SK-N-SH (cell line): ENCODE measurements at regions not wholly inside any gene's neighbourhood (a gene's known extent, or its start where the extent isn't known, plus 50 kb on each side); places are given as distances from the start of the nearest gene placed in this dataset.

Experiments used
- CTCF ChIA-PET: fragments of 300-600, 350-600 bp; formaldehyde crosslinking; extraction: SDS; loops from one replicate; lab custom pipeline; 2021; lab: Yijun Ruan, JAX
- POLR2A ChIA-PET: fragments of 350-600 bp; sonication (Branson Sonifier 250); formaldehyde crosslinking; extraction: SDS; loops from one replicate; lab custom pipeline; 2020; ENCODE audit warnings: antibody characterized with exemption, inconsistent platforms; lab: Yijun Ruan, JAX
- DNase-seq: peaks from one replicate; pipeline ENCODE4 v3.0.0; 2012
- H2AFZ ChIP-seq: fragments of 200-600 bp; sonication (generic); 2 replicates; pipeline ENCODE4 v1.8.1; 2016; ENCODE audit warnings: antibody characterized with exemption, mild to moderate bottlenecking, low read depth
- H3F3A ChIP-seq: fragments of 200-600 bp; sonication (generic); replicated peaks from 2 replicates; pipeline ENCODE3; 2016; ENCODE audit warnings: antibody characterized with exemption, mild to moderate bottlenecking; ENCODE audit not compliant: insufficient read depth
- H3K27ac ChIP-seq, 2 experiments: fragments of 200-500 bp in 1 of 2; fragments of 200-600 bp in 1 of 2; sonication (Bioruptor generic) in 1 of 2; sonication (generic), shearing (Covaris generic) in 1 of 2; 2 replicates each; pipeline versions ENCODE4 v1.5.1 to v1.6.1; 2014 to 2016; ENCODE audit warnings: low read depth in 2 of 2, inconsistent platforms in 1 of 2, low read length in 1 of 2, mild to moderate bottlenecking in 1 of 2, mixed read lengths in 1 of 2
- H3K27me3 ChIP-seq: fragments of 200-600 bp; sonication (generic), shearing (Covaris generic); 2 replicates; pipeline ENCODE4 v1.6.1; 2016; ENCODE audit warnings: mixed run types; ENCODE audit not compliant: insufficient read depth
- H3K36me3 ChIP-seq, 2 experiments: fragments of 200-500 bp in 1 of 2; fragments of 200-600 bp in 1 of 2; sonication (Bioruptor generic) in 1 of 2; sonication (generic) in 1 of 2; replicated peaks in 1 of 2; 2 replicates each; pipeline versions ENCODE3 to v1.5.1; 2014 to 2016; ENCODE audit warnings: low read length in 1 of 2, mild to moderate bottlenecking in 1 of 2; ENCODE audit not compliant: insufficient read depth in 2 of 2, control insufficient read depth in 1 of 2
- H3K4me1 ChIP-seq, 2 experiments: fragments of 200-500 bp in 1 of 2; fragments of 200-600 bp in 1 of 2; sonication (Bioruptor generic) in 1 of 2; sonication (generic), shearing (Covaris generic) in 1 of 2; 2 replicates each; pipeline versions ENCODE4 v1.5.1 to v1.6.1; 2014 to 2016; ENCODE audit warnings: low read depth in 1 of 2, low read length in 1 of 2, mixed run types in 1 of 2; ENCODE audit not compliant: insufficient read depth in 2 of 2, control insufficient read depth in 1 of 2
- H3K4me2 ChIP-seq: fragments of 200-600 bp; sonication (generic), shearing (Covaris generic); 2 replicates; pipeline ENCODE4 v1.6.1; 2017; ENCODE audit warnings: mixed run types
- H3K4me3 ChIP-seq, 2 experiments: fragments of 200-500 bp in 1 of 2; fragments of 200-600 bp in 1 of 2; sonication (Bioruptor generic) in 1 of 2; sonication (generic), shearing (Covaris generic) in 1 of 2; 2 replicates each; pipeline versions ENCODE4 v1.5.1 to v1.8.1; 2014 to 2016; ENCODE audit warnings: low read depth in 2 of 2, inconsistent platforms in 1 of 2, low read length in 1 of 2, mild to moderate bottlenecking in 1 of 2, mixed read lengths in 1 of 2, moderate library complexity in 1 of 2
- H3K79me2 ChIP-seq: fragments of 200-600 bp; sonication (generic); 2 replicates; pipeline ENCODE4 v1.8.1; 2017; ENCODE audit warnings: mild to moderate bottlenecking; ENCODE audit not compliant: insufficient read depth
- H3K9ac ChIP-seq: fragments of 200-600 bp; sonication (generic); 2 replicates; pipeline ENCODE4 v1.6.1; 2017; ENCODE audit warnings: mixed run types
- H3K9me2 ChIP-seq: fragments of 200-600 bp; sonication (generic); 2 replicates; pipeline ENCODE4 v1.6.1; 2017; ENCODE audit warnings: mixed run types
- H3K9me3 ChIP-seq: fragments of 200-600 bp; sonication (generic); 2 replicates; pipeline ENCODE4 v1.6.1; 2017; ENCODE audit warnings: mixed run types, mild to moderate bottlenecking, moderate library complexity
- H4K20me1 ChIP-seq: fragments of 200-600 bp; sonication (generic); 2 replicates; pipeline ENCODE4 v1.6.1; 2017; ENCODE audit warnings: mild to moderate bottlenecking, mixed run types; ENCODE audit not compliant: insufficient read depth
- CHD2 ChIP-seq: fragments of 150-350 bp; IDR thresholded peaks from 2 replicates; pipeline ENCODE4 v1.6.1; 2018; ENCODE audit warnings: low read length; ENCODE audit not compliant: partially characterized antibody
- EP300 ChIP-seq, 2 experiments: IDR thresholded peaks; 2 replicates each; pipeline versions ENCODE4 v1.4.0 to v1.6.1; 2012; ENCODE audit warnings: borderline replicate concordance in 1 of 2, low read depth in 1 of 2, low read length in 1 of 2
- EZH2phosphoT487 ChIP-seq: fragments of 200-600 bp; sonication (generic); IDR thresholded peaks from 2 replicates; pipeline ENCODE4 v1.6.1; 2017; ENCODE audit warnings: low read depth, mixed run types, mild to moderate bottlenecking, antibody characterized with exemption, moderate library complexity, borderline replicate concordance
- FOXJ3 ChIP-seq: sonication (generic); formaldehyde crosslinking; IDR thresholded peaks from 2 replicates; pipeline ENCODE4 v1.5.1; 2020; ENCODE audit warnings: mild to moderate bottlenecking, missing genetic modification reagents
- FOXM1 ChIP-seq: IDR thresholded peaks from 2 replicates; pipeline ENCODE4 v1.4.0; 2012; ENCODE audit warnings: low read depth, mild to moderate bottlenecking
- NFIC ChIP-seq: IDR thresholded peaks from 2 replicates; pipeline ENCODE4 v1.4.0; 2012; ENCODE audit warnings: borderline replicate concordance
- RFX5 ChIP-seq: IDR thresholded peaks from 2 replicates; pipeline ENCODE4 v1.6.1; 2012; ENCODE audit warnings: mild to moderate bottlenecking, improper control_type of control experiment, low read length
- TAF1 ChIP-seq: IDR thresholded peaks from 2 replicates; pipeline ENCODE4 v1.6.1; 2012; ENCODE audit warnings: low read depth, mild to moderate bottlenecking, low read length, moderate library complexity, borderline replicate concordance
- WGBS: methylation state at CpG from one replicate; pipeline ENCODE4 v1.1.6; 2017; ENCODE audit warnings: low lambda C conversion rate; 5-methylcytosine and 5-hydroxymethylcytosine counted together
- TF ChIP-seq, protein P1 (sequence below): IDR thresholded peaks from 2 replicates; pipeline ENCODE4 v1.4.0; 2012; ENCODE audit warnings: low read depth
- TF ChIP-seq, protein P2 (sequence below): fragments of 150-350 bp; IDR thresholded peaks from 2 replicates; pipeline ENCODE4 v1.6.1; 2016; ENCODE audit warnings: mild to moderate bottlenecking, low read depth, low read length
- TF ChIP-seq, protein P3 (sequence below): IDR thresholded peaks from 2 replicates; pipeline ENCODE4 v1.6.1; 2012; ENCODE audit warnings: mild to moderate bottlenecking, low read depth, low read length, moderate library complexity
- TF ChIP-seq, protein P4 (sequence below): IDR thresholded peaks from 2 replicates; pipeline ENCODE4; 2012

DNA sequence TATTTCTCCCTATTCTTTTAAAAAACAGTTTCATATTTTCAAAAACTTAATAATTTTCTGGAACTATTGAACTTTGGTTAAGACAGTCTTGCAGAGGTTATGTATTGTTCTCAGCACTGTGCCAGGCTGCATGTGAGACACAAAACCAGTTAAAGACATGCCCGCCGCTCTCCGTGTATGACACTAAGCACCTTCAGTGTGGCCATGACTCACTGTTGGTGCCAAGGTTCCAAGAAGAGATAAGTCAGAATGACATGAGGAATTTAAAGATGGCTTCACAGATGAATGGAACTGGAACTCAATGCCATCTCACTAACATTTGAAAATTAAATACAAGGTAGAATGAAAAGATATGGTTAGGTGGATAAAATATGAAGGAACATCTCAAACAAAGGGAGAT, 525.5 kb upstream of the ZFP42 start:
- Histone ChIP-seq H3K27me3 (no peaks in the 10 kb centered on the region), H3K9me3 (no peaks in the 10 kb centered on the region), H4K20me1 (no peaks in the 10 kb centered on the region), H3F3A (no peaks in the 10 kb centered on the region), H3K36me3 (no peaks in the 10 kb centered on the region), H3K27ac (no peak overlapping the region), H3K9me2 (no peaks in the 10 kb centered on the region), H3K4me1 (0 out of 4 replicates have a peak, but pooled peaks cover 0 to 3% of the 10 kb centered on the region in 2 experiments), H3K4me2 (no peak overlapping the region), H3K4me3 (no peak overlapping the region), H2AFZ (no peak overlapping the region), H3K79me2 (no peaks in the 10 kb centered on the region), H3K9ac (no peak overlapping the region)
- TF ChIP-seq, protein P1, sequence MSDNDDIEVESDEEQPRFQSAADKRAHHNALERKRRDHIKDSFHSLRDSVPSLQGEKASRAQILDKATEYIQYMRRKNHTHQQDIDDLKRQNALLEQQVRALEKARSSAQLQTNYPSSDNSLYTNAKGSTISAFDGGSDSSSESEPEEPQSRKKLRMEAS, result no peak
- TF ChIP-seq, protein P2, sequence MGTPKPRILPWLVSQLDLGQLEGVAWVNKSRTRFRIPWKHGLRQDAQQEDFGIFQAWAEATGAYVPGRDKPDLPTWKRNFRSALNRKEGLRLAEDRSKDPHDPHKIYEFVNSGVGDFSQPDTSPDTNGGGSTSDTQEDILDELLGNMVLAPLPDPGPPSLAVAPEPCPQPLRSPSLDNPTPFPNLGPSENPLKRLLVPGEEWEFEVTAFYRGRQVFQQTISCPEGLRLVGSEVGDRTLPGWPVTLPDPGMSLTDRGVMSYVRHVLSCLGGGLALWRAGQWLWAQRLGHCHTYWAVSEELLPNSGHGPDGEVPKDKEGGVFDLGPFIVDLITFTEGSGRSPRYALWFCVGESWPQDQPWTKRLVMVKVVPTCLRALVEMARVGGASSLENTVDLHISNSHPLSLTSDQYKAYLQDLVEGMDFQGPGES, result no peak
- TF ChIP-seq FOXJ3 (no peak), TAF1 (no peak), EZH2phosphoT487 (no peak)
- no peak for DNase-seq
- WGBS, result 41% methylated on average over 3 of the region's 3 CpGs
- POLR2A ChIA-PET, result no interaction called here
- CTCF ChIA-PET, result interaction anchor here (1.2 kb wide), 1 partner anchor 9 kb away, joined by 3 read pairs; no protein-coding TSS in a partner anchor

DNA sequence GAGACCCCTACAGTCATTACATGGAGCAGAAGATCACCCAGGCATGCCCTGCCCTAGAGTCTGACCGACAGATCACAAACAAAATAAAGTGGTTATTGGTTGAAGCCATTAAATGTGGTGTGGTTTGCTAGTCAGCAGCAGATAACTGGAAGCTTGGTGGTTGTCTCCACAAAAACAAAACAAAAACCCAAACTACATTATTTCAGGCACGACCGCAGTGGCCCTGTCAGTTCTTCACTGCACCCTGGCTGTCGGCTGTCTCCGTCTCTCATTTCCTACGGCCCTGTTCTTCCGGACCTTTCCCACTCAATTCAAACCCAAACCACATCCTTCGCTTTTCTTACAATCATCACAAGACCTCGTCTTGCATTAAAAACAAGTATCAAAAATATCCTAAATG, 521.3 kb upstream of the ZFP42 start:
- Histone ChIP-seq H2AFZ (no peak overlapping the region), H3K27me3 (no peaks in the 10 kb centered on the region), H3K4me1 (peaks cover 0 to 13% of the 10 kb centered on the region in 2 experiments; a peak in 2 of 4 replicates), H3K4me3 (no peak overlapping the region), H3K9ac (no peak overlapping the region), H3K27ac (no peak overlapping the region), H3K9me2 (no peaks in the 10 kb centered on the region), H3K79me2 (no peaks in the 10 kb centered on the region), H4K20me1 (no peaks in the 10 kb centered on the region), H3F3A (peaks cover 10% of the 10 kb centered on the region), H3K36me3 (no peaks in the 10 kb centered on the region), H3K4me2 (no peak overlapping the region), H3K9me3 (no peaks in the 10 kb centered on the region)
- WGBS, result 37% methylated on average over 9 of the region's 9 CpGs
- ChIA-PET POLR2A (no interaction called here), CTCF (no interaction called here)
- TF ChIP-seq, protein P3, sequence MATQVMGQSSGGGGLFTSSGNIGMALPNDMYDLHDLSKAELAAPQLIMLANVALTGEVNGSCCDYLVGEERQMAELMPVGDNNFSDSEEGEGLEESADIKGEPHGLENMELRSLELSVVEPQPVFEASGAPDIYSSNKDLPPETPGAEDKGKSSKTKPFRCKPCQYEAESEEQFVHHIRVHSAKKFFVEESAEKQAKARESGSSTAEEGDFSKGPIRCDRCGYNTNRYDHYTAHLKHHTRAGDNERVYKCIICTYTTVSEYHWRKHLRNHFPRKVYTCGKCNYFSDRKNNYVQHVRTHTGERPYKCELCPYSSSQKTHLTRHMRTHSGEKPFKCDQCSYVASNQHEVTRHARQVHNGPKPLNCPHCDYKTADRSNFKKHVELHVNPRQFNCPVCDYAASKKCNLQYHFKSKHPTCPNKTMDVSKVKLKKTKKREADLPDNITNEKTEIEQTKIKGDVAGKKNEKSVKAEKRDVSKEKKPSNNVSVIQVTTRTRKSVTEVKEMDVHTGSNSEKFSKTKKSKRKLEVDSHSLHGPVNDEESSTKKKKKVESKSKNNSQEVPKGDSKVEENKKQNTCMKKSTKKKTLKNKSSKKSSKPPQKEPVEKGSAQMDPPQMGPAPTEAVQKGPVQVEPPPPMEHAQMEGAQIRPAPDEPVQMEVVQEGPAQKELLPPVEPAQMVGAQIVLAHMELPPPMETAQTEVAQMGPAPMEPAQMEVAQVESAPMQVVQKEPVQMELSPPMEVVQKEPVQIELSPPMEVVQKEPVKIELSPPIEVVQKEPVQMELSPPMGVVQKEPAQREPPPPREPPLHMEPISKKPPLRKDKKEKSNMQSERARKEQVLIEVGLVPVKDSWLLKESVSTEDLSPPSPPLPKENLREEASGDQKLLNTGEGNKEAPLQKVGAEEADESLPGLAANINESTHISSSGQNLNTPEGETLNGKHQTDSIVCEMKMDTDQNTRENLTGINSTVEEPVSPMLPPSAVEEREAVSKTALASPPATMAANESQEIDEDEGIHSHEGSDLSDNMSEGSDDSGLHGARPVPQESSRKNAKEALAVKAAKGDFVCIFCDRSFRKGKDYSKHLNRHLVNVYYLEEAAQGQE, result no peak
- TF ChIP-seq RFX5 (no peak), NFIC (no peak), EP300 (IDR thresholded peaks at IDR 0.05; ENCODE audit: borderline replicate concordance in 1 of 2, low read depth in 1 of 2, low read length in 1 of 2) (no peak), EZH2phosphoT487 (no peak), FOXJ3 (no peak), FOXM1 (no peak), CHD2 (no peak)
- TF ChIP-seq, protein P4, sequence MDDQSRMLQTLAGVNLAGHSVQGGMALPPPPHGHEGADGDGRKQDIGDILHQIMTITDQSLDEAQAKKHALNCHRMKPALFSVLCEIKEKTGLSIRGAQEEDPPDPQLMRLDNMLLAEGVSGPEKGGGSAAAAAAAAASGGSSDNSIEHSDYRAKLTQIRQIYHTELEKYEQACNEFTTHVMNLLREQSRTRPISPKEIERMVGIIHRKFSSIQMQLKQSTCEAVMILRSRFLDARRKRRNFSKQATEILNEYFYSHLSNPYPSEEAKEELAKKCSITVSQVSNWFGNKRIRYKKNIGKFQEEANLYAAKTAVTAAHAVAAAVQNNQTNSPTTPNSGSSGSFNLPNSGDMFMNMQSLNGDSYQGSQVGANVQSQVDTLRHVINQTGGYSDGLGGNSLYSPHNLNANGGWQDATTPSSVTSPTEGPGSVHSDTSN, result no peak
- TF ChIP-seq, protein P2, result no peak
- DNase-seq, result no peak
